Right atrium auricular region (tissue), 2 donors: ENCODE measurements at regions not wholly inside any gene's neighbourhood (a gene's known extent, or its start where the extent isn't known, plus 50 kb on each side); places are given as distances from the start of the nearest gene placed in this dataset.
"Not testable (repeated sequence)": the region's sequence is repeated elsewhere in the genome, so short reads cannot be mapped to it uniquely, and the experiment has no call there.

Experiments used
- DNase-seq: peaks from one replicate; pipeline ENCODE4 v3.0.0-alpha.2; 2019; ENCODE audit warnings: low spot score
- H3K27ac ChIP-seq, 2 donors: fragments of 200-600 bp; sonication (generic); 1 replicate in 1 of 2; 2 replicates in 1 of 2; pipeline ENCODE4 v1.5.1; 2016 to 2019
- H3K27me3 ChIP-seq, 2 donors: fragments of 200-600 bp; sonication (generic); one replicate each; pipeline versions ENCODE4 v1.5.1 to v1.6.0; 2017 to 2019
- H3K36me3 ChIP-seq: fragments of 200-600 bp; sonication (generic); one replicate; pipeline ENCODE4 v1.5.1; 2016
- H3K4me1 ChIP-seq, 2 donors: fragments of 200-600 bp; sonication (generic); one replicate each; pipeline versions ENCODE4 v1.5.1 to v1.6.0; 2017 to 2019
- H3K4me3 ChIP-seq, 2 donors: fragments of 200-600 bp; sonication (generic); 1 replicate in 1 of 2; 2 replicates in 1 of 2; pipeline ENCODE4 v1.5.1; 2017 to 2019; ENCODE audit warnings: mild to moderate bottlenecking in 1 of 2, moderate library complexity in 1 of 2
- H3K9me3 ChIP-seq, 2 donors: fragments of 200-600 bp; sonication (generic); one replicate each; pipeline ENCODE4 v1.5.1; 2019
- CTCF ChIP-seq, 2 donors: fragments of 200-600 bp; sonication (generic); IDR thresholded peaks; one replicate each; pipeline ENCODE4 v1.5.1; 2019; ENCODE audit warnings: antibody characterized with exemption in 2 of 2

DNA sequence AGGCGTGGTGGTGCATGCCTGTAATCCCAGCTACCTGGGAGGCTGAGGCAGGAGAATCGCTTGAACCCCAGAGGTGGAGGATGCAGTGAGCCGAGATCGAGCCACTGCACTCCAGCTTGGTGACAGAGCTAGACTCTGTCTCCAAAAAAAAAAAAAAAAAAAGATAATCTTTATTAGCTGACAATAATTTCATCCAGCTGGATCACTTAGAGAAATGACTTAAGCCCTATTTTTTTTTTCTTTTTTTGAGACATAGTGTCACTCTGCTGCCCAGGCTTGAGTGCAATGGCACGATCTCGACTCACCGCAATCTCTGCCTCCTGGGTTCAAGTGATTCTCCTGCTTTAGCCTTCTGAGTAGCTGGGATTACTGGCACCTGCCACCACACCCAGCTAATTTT is 51.6 kb upstream of the MAP4K4 start:
- H3K9me3 ChIP-seq, H3K27ac ChIP-seq, H3K4me3 ChIP-seq, H3K4me1 ChIP-seq, H3K27me3 ChIP-seq, H3K36me3 ChIP-seq, DNase-seq: not testable (repeated sequence)

- no peak for TF ChIP-seq CTCF (IDR thresholded peaks at IDR 0.05)
- no peaks in the 10 kb centered on the region for H3K36me3 ChIP-seq
- peaks cover 0 to 7% of the 10 kb centered on the region in 2 donors for H3K9me3 ChIP-seq
- no peaks in the 10 kb centered on the region for H3K27me3 ChIP-seq
- no peaks in the 10 kb centered on the region for H3K4me1 ChIP-seq
- no peak overlapping the region for H3K4me3 ChIP-seq
- DNase-seq = no peak
- H3K27ac ChIP-seq = no peak overlapping the region
These were observed 52.6 kb upstream of the MAP4K4 start for GRCh38 chr2:101644842-101645383.

DNA sequence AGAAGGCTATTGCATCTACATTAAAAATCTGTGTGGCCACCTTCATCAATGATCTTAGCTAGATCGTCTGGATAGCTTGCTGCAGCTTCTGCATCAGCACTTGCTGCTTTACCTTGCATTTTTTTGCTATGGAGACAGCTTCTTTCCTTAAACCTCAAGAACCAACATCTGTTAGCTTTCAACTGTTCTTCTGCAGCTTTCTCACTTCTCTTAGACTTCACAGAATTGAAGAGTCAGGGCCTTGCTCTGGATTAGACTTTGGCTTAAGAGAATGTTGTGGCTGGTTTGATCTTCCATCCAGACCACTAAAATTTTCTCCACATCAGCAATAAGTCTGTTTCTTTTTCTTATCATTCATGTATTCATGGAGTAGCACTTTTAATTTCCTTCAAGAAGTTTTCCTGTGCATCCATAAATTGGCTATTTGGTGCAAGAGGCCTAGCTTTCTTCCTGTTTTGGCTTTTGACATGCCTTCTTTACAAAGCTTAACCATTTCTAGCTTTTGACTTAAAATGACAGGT is 54.4 kb upstream of the MAP4K4 start:
- TF ChIP-seq CTCF (IDR thresholded peaks at IDR 0.05) = no peak
- no peak overlapping the region for H3K27ac ChIP-seq
- DNase-seq = no peak
- H3K9me3 ChIP-seq = peaks cover 0 to 7% of the 10 kb centered on the region in 2 donors
- no peaks in the 10 kb centered on the region for H3K27me3 ChIP-seq
- H3K4me3 ChIP-seq = no peak overlapping the region
- no peaks in the 10 kb centered on the region for H3K4me1 ChIP-seq
- H3K36me3 ChIP-seq = no peaks in the 10 kb centered on the region

GRCh38 chr2:101638817-101639605 is 58.5 kb upstream of the MAP4K4 start:
- Histone ChIP-seq H3K4me1 (no peaks in the 10 kb centered on the region), H3K36me3 (no peaks in the 10 kb centered on the region), H3K27ac (no peak overlapping the region), H3K9me3 (peaks cover 0 to 7% of the 10 kb centered on the region in 2 donors), H3K4me3 (no peak overlapping the region), H3K27me3 (no peaks in the 10 kb centered on the region)
- DNase-seq = no peak
- no peak for TF ChIP-seq CTCF (IDR thresholded peaks at IDR 0.05)

DNA sequence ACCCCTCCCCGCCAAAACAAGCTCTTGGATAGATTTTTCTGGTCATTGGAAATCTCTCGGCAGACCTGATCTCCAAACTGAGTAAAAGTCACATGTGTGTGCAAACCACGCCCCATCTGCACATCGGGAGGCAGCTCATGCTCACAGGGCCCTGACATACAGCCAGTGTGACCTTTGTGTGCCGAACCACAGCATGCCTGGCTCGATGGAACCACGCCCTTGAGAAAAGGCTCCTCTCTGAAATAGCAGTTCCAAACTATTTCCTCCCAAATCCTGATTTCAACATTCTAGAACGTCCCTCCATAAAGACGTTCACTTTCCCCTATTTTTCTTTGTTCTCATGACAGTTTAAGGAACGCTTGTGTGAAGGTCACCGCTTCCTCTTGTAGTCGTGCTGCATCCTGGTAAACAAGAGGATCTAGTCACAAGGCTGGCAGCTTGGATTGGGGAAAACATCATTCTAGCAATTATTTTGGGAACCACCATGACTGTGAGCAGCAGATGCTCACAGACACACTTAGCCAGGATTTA is 59.3 kb upstream of the MAP4K4 start:
- no peak for TF ChIP-seq CTCF (IDR thresholded peaks at IDR 0.05)
- Histone ChIP-seq H3K4me3 (no peak overlapping the region), H3K4me1 (no peaks in the 10 kb centered on the region), H3K9me3 (peaks cover 0 to 7% of the 10 kb centered on the region in 2 donors), H3K36me3 (no peaks in the 10 kb centered on the region), H3K27me3 (no peaks in the 10 kb centered on the region), H3K27ac (no peak overlapping the region)
- no peak for DNase-seq

GRCh38 chr2:101630224-101630949 is 67.1 kb upstream of the MAP4K4 start:
- DNase-seq = no peak
- Histone ChIP-seq H3K4me3 (no peak overlapping the region), H3K27ac (no peak overlapping the region), H3K4me1 (no peaks in the 10 kb centered on the region), H3K9me3 (no peaks in the 10 kb centered on the region), H3K36me3 (no peaks in the 10 kb centered on the region), H3K27me3 (no peaks in the 10 kb centered on the region)
- TF ChIP-seq CTCF (IDR thresholded peaks at IDR 0.05) = no peak
